ENCODE measurements at regions not wholly inside any gene's neighbourhood (a gene's known extent, or its start where the extent isn't known, plus 50 kb on each side); places are given as distances from the start of the nearest gene placed in this dataset.

DNA sequence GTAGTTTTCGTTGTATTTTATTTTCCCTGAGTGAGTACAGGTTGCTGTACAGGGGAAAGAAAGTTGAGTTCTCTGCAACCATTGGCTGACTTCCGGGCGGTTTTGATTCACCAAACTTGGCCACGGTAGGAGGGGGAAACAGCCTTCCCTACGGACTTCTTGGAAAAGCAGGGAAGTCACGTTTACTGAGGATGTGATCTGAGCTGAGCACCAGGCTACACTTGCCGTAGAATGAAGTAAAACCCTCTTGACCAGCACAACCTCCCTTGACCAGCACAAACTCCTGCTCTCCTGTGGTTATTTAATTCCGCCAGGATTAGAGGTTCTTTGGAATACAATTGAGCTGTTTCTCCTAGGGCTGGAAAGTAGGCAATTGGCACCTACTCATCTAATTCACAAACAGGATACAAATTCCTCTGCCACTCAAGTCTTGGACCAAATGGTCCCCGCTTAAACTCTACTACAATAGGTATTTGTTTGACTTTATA, 242.0 kb upstream of the RBFOX1 start:
- no peak for DNase-seq

DNA sequence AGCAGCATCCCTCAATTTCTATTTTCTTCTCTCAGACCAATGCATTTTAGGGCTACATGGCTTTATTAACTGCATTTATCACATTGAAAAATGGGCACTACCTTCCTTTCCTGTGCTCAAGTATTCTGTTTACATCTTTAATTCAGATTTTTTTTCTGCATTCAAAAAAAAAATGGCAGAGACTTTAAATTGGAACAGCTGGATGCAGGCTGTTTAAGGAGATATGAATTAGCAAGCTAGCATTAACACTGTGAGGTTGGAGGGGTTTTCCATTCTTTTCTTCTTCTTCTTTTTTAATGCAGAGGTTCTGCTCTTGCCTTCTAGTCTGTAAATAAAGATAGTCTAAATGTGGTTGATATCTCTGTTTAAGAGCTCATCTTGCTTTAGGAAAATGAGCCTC, 242.9 kb upstream of the RBFOX1 start:
- no peak for DNase-seq

DNA sequence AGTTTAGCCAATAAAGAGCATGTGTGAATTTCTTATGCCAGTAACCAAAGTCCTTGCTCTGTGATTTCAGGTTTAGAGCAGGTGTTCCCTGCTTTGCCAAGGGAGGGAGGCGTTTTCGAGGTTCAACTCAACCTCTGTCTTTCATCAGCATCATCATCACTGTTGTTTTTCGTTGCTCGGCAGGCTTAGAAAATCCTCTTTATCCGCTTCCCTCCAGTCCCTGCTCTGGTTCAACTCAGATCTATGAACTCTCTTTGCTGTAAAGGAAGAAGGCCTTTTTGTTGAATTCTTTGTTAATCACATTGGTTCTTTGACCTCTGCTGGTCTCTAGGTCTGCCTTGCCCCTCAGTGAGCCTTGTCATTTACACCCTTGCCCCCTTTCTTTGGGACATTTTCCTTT, 243.9 kb upstream of the RBFOX1 start:
- no peak for DNase-seq

DNA sequence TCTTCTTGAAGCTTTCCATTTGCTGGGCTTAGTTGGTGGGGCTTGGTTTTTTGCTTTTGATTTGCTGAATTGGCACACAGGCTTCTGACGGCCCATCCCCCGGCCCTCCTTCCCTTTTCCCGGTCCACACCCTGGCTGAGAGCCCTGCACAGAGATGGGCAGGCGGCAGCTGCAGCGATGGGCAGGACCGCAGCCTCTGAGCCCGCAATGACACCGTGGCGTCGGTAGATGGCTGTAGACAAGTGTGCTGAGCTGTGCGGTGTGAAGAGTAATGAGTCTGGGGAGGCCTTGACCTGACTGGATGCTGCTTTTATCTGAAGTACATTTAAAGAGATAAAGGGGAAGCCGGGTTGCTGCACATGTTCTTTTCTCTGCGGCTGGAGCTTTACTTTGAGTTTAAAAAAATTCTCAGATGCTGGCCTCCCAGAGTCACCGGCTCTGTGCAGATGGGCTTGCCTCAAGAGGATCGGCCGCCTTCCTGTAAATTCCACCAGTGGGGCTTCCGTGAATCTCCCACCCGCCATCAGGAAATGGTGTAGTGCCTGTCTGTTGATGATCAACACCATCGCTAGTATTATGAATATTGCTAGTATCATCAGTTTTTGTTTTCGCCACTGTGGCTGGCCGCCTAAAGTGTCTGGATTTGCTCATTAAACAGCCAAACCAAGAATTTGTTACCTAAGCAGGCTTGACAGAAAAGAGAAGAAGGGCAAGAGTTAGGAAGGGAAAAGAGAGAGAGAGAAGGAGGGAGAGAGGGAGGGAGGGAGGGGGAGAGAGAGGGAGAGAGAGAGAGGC, 245.6 kb upstream of the RBFOX1 start:
- no peak for DNase-seq

DNA sequence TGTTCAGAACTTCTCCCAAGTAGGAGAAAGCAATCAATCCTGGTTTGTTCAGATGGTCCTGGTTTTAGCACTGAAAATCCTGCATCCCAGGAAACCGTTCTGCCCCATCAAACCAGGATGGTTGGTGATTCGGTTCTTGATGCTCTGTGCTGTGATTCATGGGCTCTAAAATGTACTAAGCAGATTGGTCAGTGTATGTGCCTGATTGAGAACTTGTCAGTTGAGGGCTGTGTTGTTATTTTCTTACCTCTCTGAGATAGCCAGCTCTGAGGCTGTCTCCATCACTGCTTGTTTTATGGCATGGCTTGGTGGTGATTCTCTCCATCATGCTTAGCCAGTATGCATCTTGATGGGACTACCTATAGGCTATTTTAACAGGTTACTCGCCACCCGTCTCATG, 246.9 kb upstream of the RBFOX1 start:
- DNase-seq, result no peak

DNA sequence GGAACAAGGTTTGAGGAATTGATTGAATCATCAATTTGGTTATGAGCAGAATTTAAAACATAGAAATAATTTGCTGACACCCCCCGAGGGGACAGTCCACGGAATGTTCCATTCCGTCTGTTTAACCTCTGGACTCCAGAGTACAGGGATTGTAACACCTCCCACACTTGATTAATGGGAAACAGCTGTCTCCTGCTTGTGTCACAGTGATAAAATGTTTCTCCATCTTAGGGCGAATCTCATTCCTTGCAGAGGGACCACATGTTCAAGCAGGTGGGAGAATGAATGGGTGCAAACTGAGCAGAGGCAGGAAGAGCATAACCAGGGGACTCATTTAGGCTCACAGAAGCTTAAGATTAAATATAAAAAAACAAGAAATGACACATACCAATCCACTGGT, 249.5 kb upstream of the RBFOX1 start:
- no peak for DNase-seq

DNA sequence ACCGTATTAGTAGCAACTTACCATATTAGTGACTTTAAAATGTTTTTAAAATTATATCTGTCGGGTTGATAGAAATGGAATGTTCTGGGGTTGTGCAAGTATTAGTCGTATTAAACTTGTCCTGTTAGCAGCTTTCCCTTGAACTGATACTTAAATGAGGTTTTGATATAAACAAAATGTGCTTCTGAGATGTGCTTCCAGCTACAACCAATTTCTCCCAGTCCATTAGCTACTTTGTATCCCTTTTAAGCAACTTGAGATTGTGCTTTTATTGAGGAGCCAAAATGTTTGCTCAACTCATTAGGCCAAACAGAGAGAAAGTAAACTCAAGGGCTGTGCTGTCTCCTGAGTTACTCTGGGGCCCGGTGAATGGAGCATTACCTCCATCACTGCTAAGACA, 255.0 kb upstream of the RBFOX1 start:
- no peak for DNase-seq

DNA sequence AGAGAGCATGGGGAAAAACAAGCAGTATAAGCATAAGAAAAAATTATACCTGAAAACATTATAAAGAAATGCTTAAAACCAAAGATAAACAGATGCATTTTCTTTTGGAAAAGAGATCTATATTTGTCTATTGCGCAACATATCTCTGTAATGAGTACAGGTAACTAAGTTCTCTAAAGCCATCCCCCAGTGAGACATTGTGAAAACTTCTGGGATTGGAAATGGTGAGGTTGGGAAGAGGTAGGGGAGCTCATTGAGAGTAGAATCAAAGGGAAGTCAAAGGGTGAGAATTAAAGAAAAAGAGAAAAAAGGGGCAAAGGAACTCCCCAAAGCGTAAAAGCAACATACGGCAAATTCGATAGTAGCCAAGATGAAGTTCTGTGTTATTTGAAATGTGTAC, 257.9 kb upstream of the RBFOX1 start:
- DNase-seq, result no peak

DNA sequence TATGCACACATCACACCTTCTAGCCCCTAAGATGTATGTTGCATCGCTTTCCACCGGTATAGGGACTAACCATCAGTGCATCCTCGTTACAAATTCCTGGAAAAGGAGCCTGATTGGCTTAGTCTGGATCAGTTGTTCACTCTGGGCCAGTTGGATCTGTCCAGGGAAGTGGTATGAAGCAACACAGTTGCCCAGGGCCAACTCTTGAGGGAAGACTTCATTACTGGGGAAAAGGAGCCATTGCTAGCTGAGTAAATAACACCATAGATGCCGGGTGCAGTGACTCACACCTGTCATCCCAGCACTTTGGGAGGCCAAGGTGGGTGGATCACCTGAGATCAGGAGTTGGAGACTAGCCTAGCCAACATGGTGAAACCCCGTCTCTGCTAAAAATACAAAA, 275.2 kb upstream of the RBFOX1 start:
- DNase-seq, result no peak

DNA sequence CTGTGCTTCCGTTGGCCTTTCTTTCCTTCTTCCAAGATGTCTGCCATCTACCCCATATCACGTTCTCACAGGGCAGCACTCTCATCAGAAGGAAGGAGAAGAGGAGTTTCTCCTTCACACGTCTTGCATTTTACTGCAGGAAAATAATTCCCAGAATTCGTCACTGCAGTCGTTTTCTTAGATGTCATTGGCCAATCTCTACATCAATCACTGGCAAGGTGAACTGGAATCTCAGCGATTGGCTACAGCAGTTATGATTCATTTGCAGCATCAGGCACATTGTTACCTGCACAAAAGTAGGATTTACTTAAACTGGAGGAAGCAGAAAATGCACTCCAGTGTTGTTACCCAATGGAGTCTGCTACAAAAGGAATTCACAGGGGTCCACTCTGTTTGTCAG, 277.2 kb upstream of the RBFOX1 start:
- no peak for DNase-seq

DNA sequence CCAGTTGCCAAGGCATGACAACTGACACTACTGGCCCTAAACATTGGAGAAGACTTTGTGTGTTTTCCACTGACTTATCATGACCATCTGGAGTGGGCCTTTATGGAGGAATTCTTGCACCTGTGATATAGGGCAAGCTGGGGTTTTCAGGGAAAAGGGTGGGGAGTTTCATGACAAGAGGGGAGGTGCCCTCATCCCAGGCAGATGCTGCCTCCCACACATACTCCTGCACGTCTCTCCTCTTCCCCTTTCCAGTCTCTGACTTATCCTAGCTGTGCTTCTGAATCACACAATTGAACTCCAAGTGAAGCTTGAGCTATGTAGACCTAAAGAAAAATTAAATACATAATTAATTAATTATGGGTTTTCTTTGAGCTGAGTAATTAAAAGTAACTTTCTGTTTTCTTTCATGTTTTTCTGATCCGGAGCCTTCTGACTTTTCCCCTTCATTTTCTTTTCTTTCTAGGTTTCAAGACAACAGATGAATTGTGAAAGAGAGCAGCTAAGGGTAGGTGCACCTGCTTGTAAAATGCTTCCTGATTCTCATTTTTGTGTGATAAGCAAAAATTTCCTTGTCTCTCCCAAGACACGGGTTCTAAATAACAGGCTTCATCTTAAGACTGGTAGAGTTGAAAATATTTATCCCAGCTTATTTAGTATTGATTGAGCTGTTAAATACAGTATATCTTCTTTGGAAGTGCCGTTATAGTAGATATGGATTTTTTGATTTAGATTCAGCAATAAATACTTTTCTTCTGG, 280.9 kb upstream of the RBFOX1 start:
- DNase-seq, result no peak

DNA sequence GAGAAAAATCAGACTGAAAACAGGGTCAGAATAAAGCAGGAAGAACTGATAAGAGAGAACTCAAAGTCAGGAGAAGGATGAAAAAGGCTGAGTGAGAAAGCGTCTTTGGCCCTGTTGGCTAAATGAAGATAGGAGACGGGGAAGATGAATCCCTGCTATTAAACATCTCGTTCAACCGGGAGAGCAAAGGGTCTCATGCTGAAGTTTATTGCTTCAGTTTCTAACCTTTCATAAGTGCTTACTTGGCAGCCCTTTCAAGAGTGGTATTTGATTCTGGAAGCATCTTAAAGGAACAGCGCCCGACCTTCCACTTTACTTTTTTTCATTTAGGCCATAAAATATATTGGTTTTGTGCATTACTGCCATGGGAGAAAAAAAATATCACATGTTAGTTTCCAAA, 288.3 kb upstream of the RBFOX1 start:
- no peak for DNase-seq

DNA sequence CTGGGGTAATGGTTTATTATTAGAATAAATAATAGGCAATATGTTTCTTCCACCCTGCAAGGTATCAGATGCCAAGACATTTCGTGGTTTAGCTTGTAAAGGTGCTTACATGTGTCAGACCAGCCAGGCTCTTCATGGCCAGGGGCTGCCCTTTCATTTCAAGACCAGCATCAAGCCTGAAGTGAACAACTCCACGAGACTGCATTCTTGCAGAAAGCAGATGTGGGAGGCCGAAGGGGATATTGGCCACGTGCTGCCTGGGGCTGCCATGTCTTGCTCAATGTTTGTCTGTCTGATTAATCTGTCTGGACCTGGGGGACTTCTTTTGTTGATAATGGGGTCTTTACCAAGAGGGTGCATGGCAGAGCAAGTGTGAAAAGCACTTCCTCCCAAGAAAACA, 294.2 kb upstream of the RBFOX1 start:
- no peak for DNase-seq

DNA sequence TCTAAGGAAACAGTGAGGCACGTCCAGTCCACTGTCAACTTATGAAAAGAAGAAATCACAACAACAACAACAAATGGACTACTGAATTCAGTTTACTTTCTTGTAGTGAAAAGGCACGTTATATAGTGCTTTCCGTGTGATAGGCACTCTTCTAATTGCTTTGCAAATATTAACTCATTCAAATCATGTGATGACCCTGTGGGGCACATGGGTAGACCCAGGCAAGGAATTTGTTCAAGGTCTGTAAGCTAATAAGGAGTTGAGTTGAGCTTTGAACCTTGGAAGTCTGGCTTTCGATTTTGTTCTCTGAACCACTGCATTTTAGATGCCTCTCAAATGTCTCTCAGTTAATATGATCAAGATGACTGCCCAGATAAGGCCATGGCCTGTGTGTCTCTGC, 295.1 kb upstream of the RBFOX1 start:
- DNase-seq, result no peak

DNA sequence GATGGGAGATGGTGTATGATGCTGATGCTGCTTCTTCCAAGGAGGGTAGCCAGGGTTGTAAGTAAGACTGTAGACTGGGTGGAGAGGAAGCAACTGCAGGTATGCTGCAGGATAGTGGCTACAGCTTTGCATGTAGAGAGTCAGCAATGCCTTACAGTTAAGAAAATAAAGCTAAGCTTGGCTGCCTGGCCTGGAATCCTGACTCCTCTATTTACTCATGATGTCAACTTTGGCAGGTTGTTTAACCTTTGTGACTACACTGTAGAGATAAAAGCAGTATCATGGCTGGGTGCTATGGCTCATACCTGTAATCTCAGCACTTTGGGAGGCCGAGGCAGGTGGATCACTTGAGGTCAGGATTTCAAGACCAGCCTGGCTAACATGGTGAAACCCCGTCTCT, 301.6 kb upstream of the RBFOX1 start:
- DNase-seq, result no peak

DNA sequence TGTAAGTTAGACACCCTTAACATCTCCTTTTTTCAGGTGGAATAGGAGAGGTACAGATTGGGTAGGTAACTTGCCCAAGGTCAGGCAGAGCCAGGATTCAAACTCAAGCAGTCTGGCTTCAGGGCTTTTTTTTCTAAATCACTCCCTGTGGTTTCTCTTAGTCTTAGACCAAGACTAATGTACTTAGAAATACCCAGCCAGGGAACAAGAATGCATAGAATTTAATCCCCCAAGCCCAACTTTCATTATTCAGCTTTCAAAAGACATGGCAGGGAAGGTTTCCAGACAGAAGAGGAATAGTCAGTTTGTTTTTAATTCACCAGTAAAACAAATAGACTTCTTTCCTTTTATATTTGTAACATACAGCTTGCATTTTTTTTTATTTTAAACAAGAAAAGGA, 305.2 kb upstream of the RBFOX1 start:
- DNase-seq, result no peak

DNA sequence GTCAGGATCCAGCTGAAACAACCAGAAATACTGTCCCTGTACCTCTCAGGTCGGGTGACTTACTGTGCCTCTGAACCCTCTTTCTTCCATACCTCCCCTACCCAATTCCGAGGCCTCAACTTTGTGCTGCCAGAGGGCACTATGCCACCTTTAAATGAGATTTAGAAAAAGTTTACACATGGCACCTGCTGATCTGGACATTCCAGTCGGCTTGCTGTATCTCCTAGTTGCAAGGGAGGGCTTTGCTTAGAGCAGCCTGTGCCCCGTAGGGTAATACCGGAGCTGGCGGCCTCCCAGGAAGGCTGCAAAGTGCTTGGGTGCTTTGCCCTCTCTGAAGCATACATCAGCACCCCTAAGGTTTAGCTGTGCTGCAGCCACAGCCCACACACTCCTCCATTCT, 306.0 kb upstream of the RBFOX1 start:
- no peak for DNase-seq

DNA sequence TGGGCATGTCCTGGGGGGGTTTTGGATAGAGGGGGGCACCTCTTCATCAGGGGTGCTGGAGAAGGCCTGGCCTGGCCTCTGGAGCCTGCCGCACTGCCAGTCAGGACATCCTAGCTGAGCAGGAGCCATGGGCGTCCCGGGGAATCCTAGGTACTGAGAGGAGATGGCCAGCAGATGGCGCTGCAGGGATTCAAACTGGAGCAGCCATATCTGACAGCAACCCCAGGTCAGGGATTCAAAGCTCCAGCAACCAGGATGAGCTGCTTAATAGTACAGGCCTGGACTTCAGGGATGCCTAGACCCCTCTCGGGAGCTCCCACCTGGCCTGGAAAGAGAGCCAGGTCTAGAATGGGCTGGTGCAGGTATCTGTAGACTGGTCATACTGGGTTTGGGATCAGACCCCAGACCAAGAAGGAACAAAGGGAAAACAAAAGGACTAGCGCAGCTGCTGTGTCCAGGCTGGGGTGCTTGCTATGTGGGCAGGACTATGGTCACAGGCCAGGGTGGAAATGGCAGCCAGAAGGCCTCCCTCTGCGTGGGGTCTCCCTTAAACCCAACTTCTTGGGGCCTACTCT, 306.9 kb upstream of the RBFOX1 start:
- DNase-seq, result peak; percentile 31 to 60

DNA sequence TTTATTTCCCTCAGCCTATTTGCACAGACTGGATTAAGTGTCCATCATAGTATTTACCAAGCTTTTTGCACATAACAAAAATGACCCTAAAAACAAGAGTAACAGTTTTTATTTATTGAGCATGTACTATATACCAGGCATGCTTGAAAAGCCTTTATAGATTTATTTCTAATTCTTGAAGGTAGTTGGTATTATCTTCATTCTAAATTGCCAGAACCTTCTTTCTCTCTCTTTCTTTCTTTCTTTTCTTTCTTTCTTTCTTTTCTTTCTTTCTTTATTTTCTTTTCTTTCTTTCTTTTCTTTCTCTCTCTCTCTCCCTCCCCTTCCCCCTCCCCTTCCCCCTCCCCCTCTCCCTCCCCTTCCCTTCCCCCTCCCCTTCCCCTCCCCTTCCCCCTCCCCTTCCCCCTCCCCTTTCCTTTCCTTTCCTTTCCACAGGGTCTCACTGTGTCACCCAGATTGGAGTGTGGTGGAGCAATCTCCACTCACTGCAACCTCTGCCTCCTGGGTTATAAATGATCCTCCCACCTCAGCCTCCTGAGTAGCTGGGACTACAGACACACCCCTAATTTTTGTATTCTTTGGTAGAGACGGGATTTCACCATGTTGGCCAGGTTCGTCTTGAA, 310.9 kb upstream of the RBFOX1 start:
- no peak for DNase-seq

DNA sequence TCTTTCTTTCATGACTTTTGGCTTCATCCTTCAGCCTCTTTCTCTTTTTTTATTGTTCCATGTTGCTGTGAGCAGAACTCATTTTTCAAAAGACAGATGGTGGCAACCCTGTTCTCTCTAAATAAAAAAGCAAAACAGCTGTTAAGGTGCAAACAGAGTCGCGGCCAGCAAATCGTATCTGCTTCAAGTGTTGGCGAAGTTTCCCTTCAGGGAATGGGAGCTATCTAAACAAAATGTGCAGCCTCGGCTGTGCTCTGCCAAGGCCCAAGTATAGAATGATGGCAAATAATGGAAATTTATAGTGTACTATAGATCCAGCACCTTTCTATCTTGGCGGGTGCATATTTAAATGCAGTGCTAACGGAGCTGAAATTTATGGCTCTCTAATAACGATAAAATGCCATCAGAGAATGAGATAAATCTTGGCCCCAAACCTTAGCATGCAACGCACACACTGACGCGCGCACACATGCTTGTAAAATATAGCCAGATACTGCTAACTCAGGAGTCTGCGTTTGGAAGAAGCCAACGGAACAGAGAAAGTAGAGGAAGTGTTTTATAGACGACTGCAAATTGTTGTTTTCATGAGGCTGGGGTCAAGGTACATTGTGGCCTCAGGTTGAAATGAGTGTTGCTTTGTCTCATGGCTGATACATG, 315.5 kb upstream of the RBFOX1 start:
- DNase-seq, result no peak

DNA sequence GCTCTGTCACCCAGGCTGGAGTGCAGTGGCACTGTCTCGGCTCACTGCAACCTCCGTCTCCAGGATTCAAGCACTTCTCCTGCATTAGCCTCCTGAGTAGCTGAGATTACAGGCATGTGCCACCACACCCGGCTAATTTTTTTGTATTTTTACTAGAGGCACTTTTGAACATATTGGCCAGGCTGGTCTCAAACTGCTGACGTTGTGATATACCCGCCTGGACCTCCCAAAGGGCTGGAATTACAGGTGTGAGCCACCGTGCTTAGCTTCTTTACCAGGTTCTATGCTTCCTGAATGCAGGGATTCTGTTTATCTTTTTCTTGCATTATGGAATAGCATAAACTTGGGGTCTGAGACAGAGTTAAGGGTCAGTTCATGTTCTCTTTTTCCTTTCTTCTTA, 317.9 kb upstream of the RBFOX1 start:
- DNase-seq, result no peak

DNA sequence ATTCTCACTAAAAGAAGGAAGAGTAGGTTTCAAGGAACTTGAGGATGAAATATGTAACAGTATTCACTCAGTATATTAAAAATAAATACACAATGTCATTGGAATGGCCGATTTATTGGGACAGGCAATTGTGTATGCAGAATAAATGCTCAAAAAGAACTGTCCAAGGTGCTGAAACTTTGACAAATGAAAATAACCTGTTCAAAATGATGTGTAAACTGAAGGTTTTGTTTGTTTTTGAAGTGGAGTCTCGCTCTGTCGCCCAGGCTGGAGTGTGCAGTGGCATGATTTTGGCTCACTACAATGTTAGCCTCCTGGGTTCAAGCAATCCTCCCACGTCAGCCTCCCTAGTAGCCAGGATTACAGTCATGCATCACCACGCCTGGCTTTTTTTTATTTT, 318.7 kb upstream of the RBFOX1 start:
- no peak for DNase-seq

DNA sequence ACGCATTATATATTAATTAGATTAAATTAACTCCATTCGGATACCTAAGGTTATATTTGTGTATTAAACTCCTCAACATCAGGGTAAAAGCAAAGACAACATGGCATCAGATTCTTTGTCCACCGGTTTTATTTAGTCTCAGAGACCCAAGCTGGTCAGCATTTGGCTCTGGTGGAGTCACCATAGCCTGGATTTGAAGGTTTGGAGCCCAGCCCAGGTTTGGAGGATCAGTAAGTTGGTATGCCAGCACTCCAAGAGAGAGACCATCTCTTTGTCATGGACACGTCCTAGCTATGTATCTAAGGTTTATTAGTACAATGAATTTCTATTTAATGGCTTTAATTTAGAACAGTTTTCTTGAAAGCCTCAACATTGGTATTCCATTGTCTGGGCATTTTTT, 328.4 kb upstream of the RBFOX1 start:
- no peak for DNase-seq

All from inflammatory macrophage (primary cell).